Lower lobe of right lung (tissue), 2 donors: ENCODE measurements at regions not wholly inside any gene's neighbourhood (a gene's known extent, or its start where the extent isn't known, plus 50 kb on each side); places are given as distances from the start of the nearest gene placed in this dataset.
A peak's percentile ranks its signal among the peaks of the same experiment; 100 is the strongest.

Experiments used
- ATAC-seq, 2 donors: fragments of 200-7000 bp; cut with Tn5 transposase; one replicate each; pipeline ENCODE4 v1.9.1; 2020 to 2022; ENCODE audit warnings: mild to moderate bottlenecking in 2 of 2, moderate library complexity in 2 of 2
- DNase-seq: peaks from one replicate; pipeline ENCODE4 v3.0.0-alpha.2; 2020
- H3K27ac ChIP-seq: fragments of 200-600 bp; one replicate; pipeline ENCODE4 v1.8.0; 2022
- H3K27me3 ChIP-seq: fragments of 200-600 bp; one replicate; pipeline ENCODE4 v1.8.0; 2022; ENCODE audit warnings: low read depth
- H3K36me3 ChIP-seq: fragments of 200-600 bp; one replicate; pipeline ENCODE4 v1.8.0; 2022; ENCODE audit warnings: mild to moderate bottlenecking
- H3K4me1 ChIP-seq: fragments of 200-600 bp; one replicate; pipeline ENCODE4 v1.8.0; 2022
- H3K4me3 ChIP-seq: fragments of 200-600 bp; one replicate; pipeline ENCODE4 v1.8.0; 2022; ENCODE audit warnings: mild to moderate bottlenecking
- H3K9me3 ChIP-seq: fragments of 200-600 bp; one replicate; pipeline ENCODE4 v1.8.0; 2022
- CTCF ChIP-seq: fragments of 200-600 bp; IDR thresholded peaks from one replicate; pipeline ENCODE4 v1.8.0; 2022; ENCODE audit warnings: antibody characterized with exemption, mild to moderate bottlenecking
- intact Hi-C: fragments of 100-400 bp; cut with DNase I; formaldehyde crosslinking; loops from one replicate; pipeline ENCODE4 v1.11.0; 2022
- donor health status: DM: no; HTN: yes; CAD: no; lungs with severe emphysema.

DNA sequence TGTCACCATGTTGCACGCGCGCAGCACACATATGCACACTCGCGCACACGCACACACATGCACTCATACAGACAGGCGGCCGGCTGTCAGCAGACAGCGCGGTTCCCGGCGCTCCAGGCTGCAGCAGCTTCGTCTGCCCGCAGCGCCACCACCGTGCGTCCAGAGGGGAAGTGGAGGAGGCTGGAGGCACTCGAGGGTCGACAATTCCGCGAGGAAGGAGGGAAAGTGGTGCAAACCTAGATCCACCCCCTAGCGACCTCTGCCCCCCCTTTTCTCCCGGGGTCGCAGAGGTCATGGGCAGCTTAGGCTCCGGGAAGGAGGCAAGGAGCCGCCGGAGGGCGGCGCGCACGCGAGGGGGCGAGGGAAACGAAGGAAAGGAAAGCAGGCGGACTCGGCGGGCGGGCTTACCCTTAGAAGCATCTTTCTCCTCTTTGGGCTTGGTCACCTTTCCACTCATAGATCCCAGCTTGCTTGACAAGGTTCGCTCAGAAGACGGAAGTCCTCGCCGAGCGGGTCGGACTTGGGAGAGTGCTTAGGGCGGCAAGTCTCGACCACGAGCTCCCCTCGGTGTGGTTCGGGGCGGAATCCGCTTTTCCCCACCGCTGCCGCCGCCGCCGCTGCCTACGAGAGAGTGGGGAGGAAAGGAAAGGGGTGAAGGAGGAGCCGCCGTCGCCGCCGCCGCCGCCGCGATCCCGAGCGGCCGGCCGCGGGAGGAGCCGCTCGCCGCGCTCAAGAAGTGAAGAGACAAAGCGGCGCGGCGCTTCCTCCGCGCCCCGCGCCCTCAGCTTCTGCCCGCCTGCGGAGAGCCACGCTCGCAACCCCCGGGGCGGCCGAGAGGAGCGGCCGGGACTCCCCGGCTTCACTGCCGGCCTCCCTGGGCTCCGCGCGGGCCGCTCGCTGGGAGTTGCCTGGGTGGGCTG lies 326.6 kb upstream of the F9 start:
- DNase-seq (peak; percentile 45), ATAC-seq (peak; percentile 46 to 51)
- H3K4me3 ChIP-seq: peak overlapping the region; percentile 49
- intact Hi-C loops: no loop called here
- TF ChIP-seq CTCF: no peak
- no peaks in the 10 kb centered on the region for H3K9me3 ChIP-seq
- H3K27ac ChIP-seq: no peak overlapping the region
- H3K36me3 ChIP-seq: no peaks in the 10 kb centered on the region
- no peaks in the 10 kb centered on the region for H3K4me1 ChIP-seq
- peaks cover 22% of the 10 kb centered on the region for H3K27me3 ChIP-seq

- DNase-seq (no peak), ATAC-seq (no peak)
- no peaks in the 10 kb centered on the region for H3K4me1 ChIP-seq
- H3K27me3 ChIP-seq: peaks cover 22% of the 10 kb centered on the region
- H3K9me3 ChIP-seq: no peaks in the 10 kb centered on the region
- no peaks in the 10 kb centered on the region for H3K36me3 ChIP-seq
- TF ChIP-seq CTCF: no peak
- intact Hi-C loops: no loop called here
- H3K27ac ChIP-seq: no peak overlapping the region
- H3K4me3 ChIP-seq: no peak overlapping the region
Observed at GRCh38 chrX:139202742-139203420, 327.7 kb upstream of the F9 start.

- ATAC-seq: no peak
Observed at GRCh38 chrX:139201924-139202323, 328.6 kb upstream of the F9 start.

GRCh38 chrX:139200793-139201192 lies 329.7 kb upstream of the F9 start:
- TF ChIP-seq CTCF: no peak
- Histone ChIP-seq H3K36me3 (no peaks in the 10 kb centered on the region), H3K4me3 (no peak overlapping the region), H3K4me1 (no peaks in the 10 kb centered on the region), H3K9me3 (no peaks in the 10 kb centered on the region), H3K27me3 (peaks cover 22% of the 10 kb centered on the region), H3K27ac (no peak overlapping the region)
- ATAC-seq: no peak
- DNase-seq: no peak
- intact Hi-C loops: no loop called here

More at GRCh38 chrX:139201924-139202323, 328.6 kb upstream of the F9 start:
- Histone ChIP-seq H3K4me1 (no peaks in the 10 kb centered on the region), H3K9me3 (no peaks in the 10 kb centered on the region), H3K27ac (no peak overlapping the region), H3K27me3 (peaks cover 22% of the 10 kb centered on the region), H3K36me3 (no peaks in the 10 kb centered on the region), H3K4me3 (no peak overlapping the region)
- intact Hi-C loops: no loop called here
- TF ChIP-seq CTCF: no peak
- DNase-seq: no peak

DNA sequence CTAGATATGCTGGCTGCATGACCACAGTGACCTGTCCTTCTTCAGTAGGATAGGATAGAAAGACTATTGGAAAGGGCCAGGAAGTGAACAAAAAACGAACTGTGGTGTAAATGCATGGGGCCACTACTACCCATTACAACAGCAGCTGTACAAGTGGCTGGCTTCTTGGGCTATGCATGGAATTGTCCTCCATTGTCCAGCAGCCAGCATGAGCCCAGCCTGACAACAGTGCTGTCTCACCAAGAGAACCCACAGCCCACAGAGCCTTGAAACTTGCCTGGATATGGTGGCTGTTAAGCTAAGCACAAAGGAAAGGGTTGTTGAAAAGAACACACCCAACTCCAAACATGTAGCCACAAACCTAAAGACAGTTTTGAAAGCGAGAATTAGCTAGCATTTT lies 330.2 kb upstream of the F9 start:
- intact Hi-C loops: no loop called here

More for the DNA sequence above, 330.2 kb upstream of the F9 start:
- Histone ChIP-seq H3K4me3 (no peak overlapping the region), H3K27me3 (peaks cover 22% of the 10 kb centered on the region), H3K36me3 (no peaks in the 10 kb centered on the region), H3K9me3 (no peaks in the 10 kb centered on the region), H3K27ac (no peak overlapping the region), H3K4me1 (no peaks in the 10 kb centered on the region)
- DNase-seq (no peak), ATAC-seq (no peak)
- no peak for TF ChIP-seq CTCF
